Adrenal gland (tissue), 5 donors: ENCODE measurements at regions not wholly inside any gene's neighbourhood (a gene's known extent, or its start where the extent isn't known, plus 50 kb on each side); places are given as distances from the start of the nearest gene placed in this dataset.

Experiments
- CTCF ChIP-seq, 6 experiments: fragments of 450-650 bp in 4 of 6; fragments of 200-600 bp in 2 of 6; sonication (generic) in 1 of 6; IDR thresholded peaks; 1 replicate in 5 of 6; 2 replicates in 1 of 6; pipeline versions ENCODE4 v1.5.1 to v1.8.0; 2016 to 2021; ENCODE audit warnings: antibody characterized with exemption in 6 of 6, mild to moderate bottlenecking in 2 of 6, moderate library complexity in 1 of 6
- POLR2A ChIP-seq, 2 donors: fragments of 450-650 bp; IDR thresholded peaks; one replicate each; pipeline ENCODE4 v1.6.1; 2017; ENCODE audit warnings: antibody characterized with exemption in 2 of 2, mild to moderate bottlenecking in 2 of 2, moderate library complexity in 1 of 2
- donor health status: DM: no; HTN: no; CAD: no.

DNA sequence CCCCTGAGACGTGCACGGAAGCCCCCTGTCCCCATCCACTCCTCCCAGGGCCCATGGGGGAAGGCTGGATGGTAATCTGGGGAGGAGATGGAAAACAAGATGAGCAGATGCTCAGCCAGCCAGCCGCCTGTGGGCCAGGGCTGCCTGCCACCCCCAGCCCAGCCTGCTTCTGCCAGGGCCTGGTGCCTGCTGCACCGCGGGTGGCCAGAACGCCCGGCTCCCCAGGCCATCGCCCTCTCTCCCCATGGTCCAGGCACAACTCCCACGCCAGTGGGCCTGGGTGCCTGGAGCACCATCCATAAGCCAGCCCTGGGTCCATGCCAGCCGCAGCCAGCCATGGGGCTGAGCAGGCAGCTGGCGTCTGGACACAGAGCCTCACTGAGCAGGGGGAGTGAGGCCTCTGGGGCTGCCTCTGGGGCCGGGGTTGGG, 57.2 kb upstream of the ELN start:
- TF ChIP-seq CTCF (IDR thresholded peaks at IDR 0.05) (no peak), POLR2A (IDR thresholded peaks at IDR 0.05) (no peak)
